Lung (tissue), 11 donors: ENCODE measurements at regions not wholly inside any gene's neighbourhood (a gene's known extent, or its start where the extent isn't known, plus 50 kb on each side); places are given as distances from the start of the nearest gene placed in this dataset.

Experiments
- ATAC-seq: fragments of 200-7000 bp; cut with Tn5 transposase; one replicate; pipeline ENCODE4 v1.9.1; 2020; ENCODE audit warnings: moderate number of reproducible peaks; ENCODE audit not compliant: insufficient read depth, low FRiP score
- DNase-seq, 3 donors: peaks; one replicate each; pipeline ENCODE4 v3.0.0-alpha.2; 2013 to 2017
- H3K27ac ChIP-seq, 2 donors: one replicate each; pipeline ENCODE4 v1.5.1; 2013; ENCODE audit warnings: mild to moderate bottlenecking in 2 of 2, moderate library complexity in 2 of 2, control low read depth in 1 of 2, inconsistent platforms in 1 of 2, low read depth in 1 of 2, low read length in 1 of 2
- H3K27me3 ChIP-seq, 3 donors: one replicate each; pipeline ENCODE4 v1.5.1; 2013; ENCODE audit warnings: low read length in 2 of 3; ENCODE audit not compliant: control insufficient read depth in 3 of 3, insufficient read depth in 3 of 3
- H3K36me3 ChIP-seq, 4 donors: one replicate each; pipeline ENCODE4 v1.5.1; 2013; ENCODE audit warnings: low read length in 4 of 4, mild to moderate bottlenecking in 1 of 4, moderate library complexity in 1 of 4; ENCODE audit not compliant: control insufficient read depth in 4 of 4, insufficient read depth in 4 of 4
- H3K4me1 ChIP-seq, 5 donors: one replicate each; pipeline ENCODE4 v1.5.1; 2013; ENCODE audit warnings: low read length in 5 of 5, mild to moderate bottlenecking in 2 of 5, moderate library complexity in 1 of 5; ENCODE audit not compliant: control insufficient read depth in 5 of 5, insufficient read depth in 5 of 5
- H3K4me3 ChIP-seq: one replicate; pipeline ENCODE4 v1.5.1; 2013; ENCODE audit warnings: mild to moderate bottlenecking, control low read depth, moderate library complexity
- H3K9ac ChIP-seq, 2 donors: one replicate each; pipeline ENCODE4 v1.5.1; 2013; ENCODE audit warnings: low read length in 2 of 2, control low read depth in 1 of 2; ENCODE audit not compliant: insufficient read depth in 1 of 2
- H3K9me3 ChIP-seq, 4 donors: one replicate each; pipeline ENCODE4 v1.5.1; 2013; ENCODE audit warnings: low read length in 3 of 4, mild to moderate bottlenecking in 1 of 4, moderate library complexity in 1 of 4; ENCODE audit not compliant: control insufficient read depth in 4 of 4, insufficient read depth in 3 of 4
- WGBS, 2 donors: extraction: QIAGEN DNeasy Blood & Tissue Kit; methylation state at CpG; one replicate each; pipeline ENCODE4 v1.1.7; 2013; 5-methylcytosine and 5-hydroxymethylcytosine counted together
- TF ChIP-seq, protein P1 (sequence below): IDR thresholded peaks from 2 replicates; pipeline ENCODE4 v1.5.1; 2012; ENCODE audit warnings: mild to moderate bottlenecking; ENCODE audit errors: control extremely low read depth, extremely low read depth
- donor health status: control.
- donor health status: control.
- donor health status: Bipolar disorder and iron deficiency.
- donor health status: healthy.
- donor health status: DM: yes; HTN: yes; CAD: no.

DNA sequence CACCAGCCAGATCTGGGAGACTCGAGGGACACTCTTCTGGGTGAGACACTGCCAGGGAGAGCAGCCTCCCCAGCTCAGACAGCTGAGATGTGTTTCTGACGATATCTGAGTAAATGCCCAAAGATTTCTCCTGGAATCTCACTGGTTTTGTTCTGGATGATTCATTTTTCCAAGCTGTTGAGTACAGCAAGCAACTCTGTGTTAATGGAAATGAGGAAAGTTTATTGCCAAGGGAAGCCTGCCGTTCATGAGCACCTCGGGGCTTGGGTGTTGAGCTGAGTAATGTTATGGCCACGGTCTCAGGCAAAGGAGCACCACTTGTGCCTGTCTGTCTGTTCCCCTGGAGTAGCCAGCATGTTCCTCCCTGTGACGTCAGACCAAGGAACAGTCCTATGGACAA is 1132.4 kb downstream of the BRD1 start:
- Histone ChIP-seq H3K9me3 (no peaks in the 10 kb centered on the region), H3K4me1 (no peaks in the 10 kb centered on the region), H3K4me3 (no peak overlapping the region), H3K27me3 (no peaks in the 10 kb centered on the region), H3K9ac (no peak overlapping the region), H3K27ac (no peak overlapping the region), H3K36me3 (no peaks in the 10 kb centered on the region)
- TF ChIP-seq, protein P1, sequence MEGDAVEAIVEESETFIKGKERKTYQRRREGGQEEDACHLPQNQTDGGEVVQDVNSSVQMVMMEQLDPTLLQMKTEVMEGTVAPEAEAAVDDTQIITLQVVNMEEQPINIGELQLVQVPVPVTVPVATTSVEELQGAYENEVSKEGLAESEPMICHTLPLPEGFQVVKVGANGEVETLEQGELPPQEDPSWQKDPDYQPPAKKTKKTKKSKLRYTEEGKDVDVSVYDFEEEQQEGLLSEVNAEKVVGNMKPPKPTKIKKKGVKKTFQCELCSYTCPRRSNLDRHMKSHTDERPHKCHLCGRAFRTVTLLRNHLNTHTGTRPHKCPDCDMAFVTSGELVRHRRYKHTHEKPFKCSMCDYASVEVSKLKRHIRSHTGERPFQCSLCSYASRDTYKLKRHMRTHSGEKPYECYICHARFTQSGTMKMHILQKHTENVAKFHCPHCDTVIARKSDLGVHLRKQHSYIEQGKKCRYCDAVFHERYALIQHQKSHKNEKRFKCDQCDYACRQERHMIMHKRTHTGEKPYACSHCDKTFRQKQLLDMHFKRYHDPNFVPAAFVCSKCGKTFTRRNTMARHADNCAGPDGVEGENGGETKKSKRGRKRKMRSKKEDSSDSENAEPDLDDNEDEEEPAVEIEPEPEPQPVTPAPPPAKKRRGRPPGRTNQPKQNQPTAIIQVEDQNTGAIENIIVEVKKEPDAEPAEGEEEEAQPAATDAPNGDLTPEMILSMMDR = no peak
- no peak for DNase-seq
- no peak for ATAC-seq
- WGBS, 2 donors = 63 to 78% methylated on average over 6 of the region's 6 CpGs

DNA sequence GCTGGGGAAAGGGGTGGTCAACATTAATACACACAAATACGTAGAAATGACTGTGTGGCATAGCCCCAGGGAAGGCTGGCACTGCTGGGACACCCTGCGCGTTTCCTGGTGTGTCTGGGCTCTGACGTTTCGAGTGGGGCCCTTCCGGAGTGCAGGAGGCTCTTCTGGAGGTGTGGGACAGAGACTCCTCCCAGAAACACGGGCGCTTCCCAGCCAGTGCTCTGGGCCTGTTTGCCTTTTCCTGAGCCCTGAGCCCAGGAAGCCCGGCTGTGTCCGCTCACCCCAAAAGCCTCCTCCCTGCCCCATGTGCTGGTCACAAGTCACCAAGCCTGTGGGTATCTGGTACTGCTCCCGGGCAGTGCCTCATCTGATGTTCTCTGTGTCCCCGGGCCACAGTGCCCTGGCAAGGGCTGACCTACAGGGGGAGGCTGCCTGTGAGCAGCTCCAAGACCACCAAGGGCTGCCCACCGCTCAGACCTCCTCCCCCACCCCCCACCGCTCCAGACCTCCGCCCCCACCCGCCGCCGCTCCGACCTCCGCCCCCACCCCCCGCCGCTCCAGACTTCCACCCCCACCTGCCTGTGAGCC is 1133.3 kb downstream of the BRD1 start:
- no peak overlapping the region for H3K9ac ChIP-seq
- H3K4me3 ChIP-seq = no peak overlapping the region
- H3K27ac ChIP-seq = no peak overlapping the region
- no peak for DNase-seq
- no peak for ATAC-seq
- H3K4me1 ChIP-seq = no peaks in the 10 kb centered on the region
- H3K9me3 ChIP-seq = no peaks in the 10 kb centered on the region
- no peaks in the 10 kb centered on the region for H3K36me3 ChIP-seq
- TF ChIP-seq, protein P1 = no peak
- WGBS, 2 donors = 68 to 72% methylated on average over 18 to 19 of the region's 22 CpGs
- no peaks in the 10 kb centered on the region for H3K27me3 ChIP-seq

DNA sequence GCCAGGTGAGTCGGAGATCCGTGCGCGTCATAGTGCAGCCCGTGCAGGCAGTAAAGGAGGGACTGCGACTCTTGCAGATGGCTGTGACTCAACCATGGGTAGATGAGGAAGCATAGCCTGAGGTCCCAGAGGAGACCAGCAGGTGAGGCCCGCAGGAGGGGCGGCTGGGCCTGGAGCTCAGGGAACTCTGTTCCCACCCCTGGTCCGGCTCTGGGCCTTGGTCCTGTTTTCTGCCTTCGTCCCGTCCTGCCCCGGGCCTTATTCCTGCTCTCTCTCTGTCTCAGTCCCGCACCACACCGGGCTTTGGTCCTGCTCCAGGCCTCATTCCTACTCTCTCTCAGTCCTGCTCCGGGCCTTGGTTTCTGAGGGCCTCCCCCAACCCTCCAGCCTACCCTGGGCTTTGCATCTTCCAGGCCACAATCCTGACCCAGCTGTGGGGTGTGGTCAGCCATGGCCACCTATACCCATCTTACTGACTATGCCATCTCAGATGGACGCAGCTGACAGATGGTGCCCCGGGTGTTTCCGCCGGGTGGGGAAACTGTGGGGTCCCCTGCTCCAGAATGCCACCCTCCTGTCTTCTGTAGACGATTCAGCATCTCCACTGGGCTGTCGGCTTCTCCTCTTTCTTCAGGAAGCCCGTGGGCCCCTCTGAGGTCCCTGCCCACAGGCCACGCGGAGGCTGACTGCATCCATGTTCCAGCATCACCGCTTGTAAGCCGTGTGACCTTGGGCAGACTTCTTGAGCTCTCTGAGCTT is 1134.1 kb downstream of the BRD1 start:
- ATAC-seq = no peak
- Histone ChIP-seq H3K27me3 (no peaks in the 10 kb centered on the region), H3K4me3 (no peak overlapping the region), H3K9me3 (no peaks in the 10 kb centered on the region), H3K9ac (no peak overlapping the region), H3K27ac (no peak overlapping the region), H3K36me3 (no peaks in the 10 kb centered on the region), H3K4me1 (no peaks in the 10 kb centered on the region)
- WGBS, 2 donors = 91 to 92% methylated on average over 26 of the region's 26 CpGs
- DNase-seq = no peak
- TF ChIP-seq, protein P1 = no peak
